ELF-1 (cell line): ENCODE measurements at regions not wholly inside any gene's neighbourhood (a gene's known extent, or its start where the extent isn't known, plus 50 kb on each side); places are given as distances from the start of the nearest gene placed in this dataset.

Experiments used
- DNase-seq: peaks from one replicate; pipeline ENCODE4 v3.0.0-alpha.2; 2016; ENCODE audit warnings: low read depth, low spot score

DNA sequence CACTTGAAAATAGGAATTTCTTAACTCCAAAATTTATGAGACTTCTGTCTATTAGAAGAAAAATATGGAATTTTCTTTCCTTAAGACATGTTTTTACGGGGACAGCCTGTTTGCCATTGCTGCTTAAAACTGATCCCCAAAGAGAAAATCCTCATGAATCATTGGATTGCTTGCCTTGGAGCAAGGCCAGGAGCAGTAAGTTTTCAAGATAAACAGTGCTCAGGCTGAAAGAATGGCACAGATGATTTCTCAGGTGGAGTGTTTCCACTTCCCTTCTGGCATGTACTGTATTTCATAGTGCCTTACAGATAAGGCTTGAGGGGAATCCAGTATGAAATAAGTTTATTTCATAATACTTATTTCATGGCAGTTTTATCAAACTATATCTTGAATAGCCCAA lies 74.3 kb upstream of the MMADHC start:
- no peak for DNase-seq

DNA sequence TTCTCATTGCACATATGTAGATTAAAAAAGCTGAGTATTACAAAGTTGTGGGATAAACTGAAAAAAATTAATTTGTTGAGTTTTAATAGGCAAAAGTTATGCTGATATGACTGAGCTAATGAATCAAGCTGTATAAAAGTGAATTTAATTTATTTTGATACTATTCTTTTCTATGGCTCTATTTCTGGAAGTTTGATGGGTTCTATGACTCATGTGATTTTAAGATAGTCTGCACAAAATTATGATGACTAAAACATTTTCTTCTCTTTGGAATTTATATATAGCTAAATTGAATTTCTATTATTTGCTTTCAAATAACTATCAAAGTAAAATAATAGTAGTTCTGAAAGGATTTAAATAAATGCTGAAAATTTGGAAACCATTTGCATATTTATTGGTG lies 71.0 kb upstream of the MMADHC start:
- DNase-seq = no peak

DNA sequence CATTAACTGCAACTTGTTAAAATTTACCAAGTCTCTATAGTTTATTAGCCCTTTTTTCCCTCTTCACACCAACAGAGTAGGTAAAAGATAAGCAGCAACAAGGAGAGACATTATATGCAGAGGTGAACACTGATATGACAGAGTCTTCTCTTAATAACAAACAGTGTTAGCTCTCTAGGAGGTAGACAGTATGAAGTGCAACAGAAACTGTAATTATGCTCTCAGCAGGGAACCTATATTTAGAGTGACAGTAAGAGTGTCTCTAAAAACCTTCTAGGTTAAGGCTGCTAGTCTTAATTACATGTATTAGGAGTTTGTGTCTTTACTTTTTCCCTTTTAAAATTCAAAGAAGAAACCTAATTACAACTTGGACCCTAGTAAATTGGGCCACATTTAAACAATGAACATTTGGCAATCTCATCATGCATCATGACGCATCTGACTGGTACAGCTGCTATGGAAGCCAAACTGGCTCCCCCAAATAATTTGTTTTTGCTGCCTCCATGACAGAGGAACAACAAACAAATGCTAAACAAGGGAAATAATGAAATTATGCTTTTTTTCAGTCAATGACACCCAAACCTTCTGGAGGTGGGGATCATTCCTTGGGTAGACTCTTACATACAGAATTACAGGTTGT lies 69.9 kb upstream of the MMADHC start:
- no peak for DNase-seq

DNA sequence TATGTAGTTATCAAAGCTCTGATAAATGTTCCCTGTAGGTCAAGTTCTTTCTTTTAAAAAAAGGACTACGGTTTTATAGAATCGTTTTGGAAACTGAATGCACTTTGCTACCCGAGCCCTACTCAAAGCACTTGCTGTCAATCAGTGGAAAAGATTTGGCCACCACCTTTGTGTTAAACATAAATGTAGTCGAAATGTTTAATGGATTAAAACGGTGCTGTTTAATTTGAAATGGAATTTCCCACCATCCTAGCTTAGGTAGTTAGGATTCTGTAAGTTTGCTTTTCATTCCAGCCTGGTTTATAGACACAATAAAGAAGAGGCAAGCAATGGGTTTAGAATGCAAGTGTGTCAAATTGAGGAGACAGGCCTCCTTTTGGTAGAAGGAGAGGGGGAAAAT lies 69.4 kb upstream of the MMADHC start:
- no peak for DNase-seq

DNA sequence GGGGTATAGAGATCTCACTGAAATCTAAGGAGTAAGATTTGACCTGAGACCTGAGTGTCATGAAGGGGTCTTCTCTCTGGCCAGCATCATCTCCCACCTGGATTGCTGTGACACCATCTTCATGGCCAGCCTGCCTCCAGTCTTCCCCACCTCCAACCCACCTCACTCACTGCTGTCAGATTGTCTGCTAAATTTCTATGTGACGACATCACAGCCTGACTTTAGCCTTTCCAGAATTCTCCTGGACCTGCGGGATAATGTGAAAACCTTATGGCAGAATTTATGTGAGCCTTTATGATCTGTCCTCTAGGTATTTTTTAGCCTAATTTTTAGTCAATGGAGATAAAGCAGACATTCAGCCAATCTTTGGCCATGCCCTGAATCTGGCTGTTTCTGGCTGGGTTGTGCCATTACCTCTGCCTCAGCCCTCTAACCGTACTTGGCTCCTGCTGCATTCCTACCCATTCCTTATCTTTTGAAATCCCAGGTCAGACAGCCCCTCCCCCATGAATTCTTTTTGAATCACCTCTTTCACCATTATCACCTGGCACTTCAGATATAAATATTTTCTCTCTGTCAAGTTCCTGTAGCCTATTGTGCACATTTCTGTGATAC lies 66.4 kb upstream of the MMADHC start:
- peak; percentile 27 for DNase-seq

DNA sequence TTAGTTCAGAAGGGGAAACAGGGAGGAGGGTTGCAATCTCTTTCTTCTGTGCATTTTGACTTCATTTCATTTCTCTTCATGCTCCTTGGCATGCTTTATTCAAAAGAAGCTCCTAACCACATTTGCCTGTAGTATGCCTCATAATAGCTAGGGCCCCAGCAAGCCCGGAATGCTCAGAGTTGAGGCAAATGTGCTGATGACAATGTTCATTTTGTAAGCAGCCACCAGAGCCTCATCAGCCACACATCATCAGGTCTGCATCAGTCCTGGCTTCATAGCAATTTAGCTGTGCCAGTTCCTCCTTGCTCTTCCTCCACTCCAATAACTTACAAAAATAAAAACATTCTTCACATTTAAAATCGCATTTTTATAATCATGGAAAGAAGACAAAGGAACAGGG lies 65.4 kb upstream of the MMADHC start:
- DNase-seq = no peak

DNA sequence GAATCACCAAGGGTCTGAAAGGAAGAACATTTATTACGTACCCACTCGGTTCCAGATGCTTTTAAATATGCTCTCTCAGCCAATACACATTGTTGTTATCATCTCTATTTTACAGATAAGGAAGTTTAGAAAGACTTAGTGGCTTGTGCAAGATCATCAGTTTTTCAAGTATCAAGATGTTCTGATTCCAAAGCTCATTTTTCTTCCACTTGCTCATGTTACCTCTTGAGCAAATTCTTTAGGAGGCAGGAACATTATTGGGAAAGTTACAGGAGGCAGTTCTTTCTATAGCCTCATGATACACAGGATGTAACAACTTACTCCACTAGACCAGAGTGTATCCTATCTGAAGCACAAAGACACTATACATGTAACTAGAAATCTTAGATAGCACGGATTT lies 65.0 kb upstream of the MMADHC start:
- no peak for DNase-seq

DNA sequence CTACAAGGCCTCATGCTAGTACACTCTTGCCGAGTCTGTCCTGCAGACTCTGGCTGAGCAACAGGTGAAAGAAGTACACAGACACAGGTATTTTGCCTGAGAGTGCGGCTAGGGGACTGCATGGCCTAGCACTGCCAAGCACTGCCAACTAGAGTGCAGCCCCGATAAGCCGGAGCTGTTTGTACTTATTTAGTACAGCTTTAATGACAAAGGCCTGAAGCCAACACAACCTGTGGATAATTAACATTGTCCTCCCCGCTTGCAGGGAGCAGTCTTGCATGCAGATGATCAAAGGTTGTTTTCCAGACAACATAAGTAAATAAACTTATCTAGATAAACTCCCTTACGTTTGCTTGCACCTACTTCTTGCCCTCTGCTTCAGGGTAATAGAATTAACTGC lies 63.7 kb upstream of the MMADHC start:
- DNase-seq = no peak

DNA sequence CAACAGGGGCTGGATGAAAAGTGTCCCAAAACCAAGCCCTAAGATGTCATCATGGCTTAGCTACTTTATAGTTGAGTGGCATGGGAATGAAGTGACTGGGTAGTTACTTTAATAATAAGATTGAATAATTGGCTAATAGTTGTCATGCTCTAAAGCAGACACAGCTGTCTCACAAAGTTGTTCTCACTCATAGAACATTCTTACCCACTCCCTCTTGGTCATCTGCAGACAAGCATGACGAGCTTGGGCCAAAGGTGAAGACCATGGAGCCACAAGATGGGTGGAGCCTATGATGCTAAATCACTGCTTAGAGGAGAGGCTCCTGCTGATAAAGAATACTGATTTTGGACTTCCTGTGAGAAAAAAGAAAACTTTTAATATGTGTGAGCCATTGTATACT lies 62.4 kb upstream of the MMADHC start:
- no peak for DNase-seq

DNA sequence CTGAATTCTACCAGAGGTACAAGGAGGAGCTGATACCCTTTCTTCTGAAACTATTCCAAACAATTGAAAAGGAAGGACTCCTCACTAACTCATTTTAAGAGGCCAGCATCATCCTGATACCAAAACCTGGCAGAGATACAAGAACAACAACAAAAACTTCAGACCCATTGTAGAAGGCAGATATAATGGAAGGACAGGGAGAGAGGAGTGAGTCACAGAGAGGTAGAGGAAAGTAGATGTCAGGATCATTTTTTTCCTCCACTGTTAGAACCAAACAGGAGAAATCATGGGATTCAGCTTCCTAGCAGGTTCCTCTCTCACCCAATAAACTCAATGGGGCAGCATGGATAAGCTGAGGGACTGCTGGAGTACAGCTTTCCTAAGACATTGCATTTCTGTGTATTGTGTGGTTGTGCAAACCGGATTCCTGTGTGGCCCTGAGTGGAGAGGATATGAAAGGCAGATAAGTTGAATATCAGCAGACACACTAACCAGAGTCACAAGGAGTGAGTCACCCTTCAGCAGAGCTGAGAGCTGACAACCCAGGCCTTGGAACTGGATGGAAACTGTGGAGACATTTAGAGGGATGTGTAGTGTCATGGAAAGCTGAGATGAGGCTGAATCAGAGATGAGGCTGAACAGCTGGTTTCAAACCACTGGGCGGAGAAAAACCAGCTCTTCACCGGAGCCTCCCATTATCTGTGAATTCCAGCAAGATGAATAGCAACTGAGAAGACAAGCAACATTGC lies 60.9 kb upstream of the MMADHC start:
- peak; percentile 83 for DNase-seq

DNA sequence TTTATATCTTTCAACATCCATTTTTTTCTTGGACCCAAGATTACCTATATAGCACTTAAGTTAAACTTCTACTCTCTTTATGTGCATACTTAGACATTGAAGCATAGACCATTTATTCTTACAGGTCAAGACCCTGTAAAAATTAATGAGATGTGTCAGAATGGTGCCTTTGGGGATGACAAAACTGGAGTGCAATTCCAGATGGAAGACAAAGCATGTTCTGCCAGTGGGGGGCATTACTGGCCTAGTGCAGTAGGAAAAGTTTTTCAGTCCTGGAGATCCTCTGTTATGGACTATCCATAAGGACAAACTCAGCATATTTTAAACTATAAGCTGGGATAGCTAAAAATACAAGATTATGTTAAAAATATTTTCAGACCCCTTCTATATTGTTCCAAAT lies 57.8 kb upstream of the MMADHC start:
- no peak for DNase-seq
